OCI-LY1 (cell line): ENCODE measurements at regions not wholly inside any gene's neighbourhood (a gene's known extent, or its start where the extent isn't known, plus 50 kb on each side); places are given as distances from the start of the nearest gene placed in this dataset.

ENCODE experiments used
- CTCF ChIP-seq: fragments of 200-600 bp; sonication (generic), shearing (Covaris generic); IDR thresholded peaks from 2 replicates; pipeline ENCODE4 v1.5.1; 2017; ENCODE audit warnings: mild to moderate bottlenecking, antibody characterized with exemption, low read length, moderate library complexity, mixed read lengths
- EZH2 ChIP-seq: fragments of 200-600 bp; sonication (generic), shearing (Covaris generic); IDR thresholded peaks from 2 replicates; pipeline ENCODE4 v1.8.0; 2017; ENCODE audit warnings: borderline replicate concordance, mixed run types, mild to moderate bottlenecking, antibody characterized with exemption, low read length, moderate library complexity, mixed read lengths

DNA sequence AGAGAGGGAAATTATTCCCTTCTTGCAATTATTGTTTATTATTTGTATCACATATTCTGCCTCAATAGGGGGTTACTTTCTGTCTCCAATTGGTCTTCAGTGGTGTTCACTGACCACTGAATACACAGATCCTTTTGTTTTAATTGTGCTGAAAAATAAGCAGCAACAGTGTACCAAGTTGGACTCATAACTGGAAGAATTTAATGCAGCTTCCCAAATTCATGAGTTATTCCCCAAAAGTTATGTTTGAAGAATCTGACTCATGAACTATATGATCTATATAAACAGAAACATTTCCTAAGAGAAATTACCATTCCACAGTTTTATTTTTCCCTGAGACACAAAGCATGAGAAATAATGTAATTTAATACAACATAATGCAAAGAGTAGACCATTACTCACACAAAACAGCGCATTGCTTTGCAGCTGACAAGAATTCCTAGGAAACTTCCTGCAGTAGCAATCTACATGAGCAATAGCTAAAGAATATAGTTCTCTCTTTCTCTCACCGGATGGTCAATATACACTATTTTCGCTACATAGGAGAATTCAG, 479.2 kb downstream of the HTR7 start:
- TF ChIP-seq EZH2 (no peak), CTCF (no peak)
